ENCODE measurements at regions not wholly inside any gene's neighbourhood (a gene's known extent, or its start where the extent isn't known, plus 50 kb on each side); places are given as distances from the start of the nearest gene placed in this dataset.

- TF ChIP-seq POLR2AphosphoS5 (IDR thresholded peaks at IDR 0.05) (no peak), CTCF (IDR thresholded peaks at IDR 0.05) (no peak)
Observed at GRCh38 chr3:67288466-67289106, 290.5 kb downstream of the KBTBD8 start.

Data from breast epithelium (tissue), 3 donors.